HAP-1 (cell line): ENCODE measurements at regions not wholly inside any gene's neighbourhood (a gene's known extent, or its start where the extent isn't known, plus 50 kb on each side); places are given as distances from the start of the nearest gene placed in this dataset.
A peak's percentile ranks its signal among the peaks of the same experiment; 100 is the strongest.

ENCODE experiments used
- DNase-seq, 2 experiments: peaks; one replicate each; pipeline ENCODE4 v3.0.0-alpha.2; 2016 to 2020; ENCODE audit warnings: low spot score in 2 of 2
- H3K27me3 ChIP-seq: fragments of 250-450 bp; sonication (Bioruptor Pico); 2 replicates; pipeline ENCODE4 v1.5.1; 2020; ENCODE audit warnings: low read depth, mild to moderate bottlenecking, moderate library complexity
- H3K36me3 ChIP-seq: fragments of 250-450 bp; sonication (Bioruptor Pico); replicated peaks from 2 replicates; pipeline ENCODE4 v1.5.1; 2020; ENCODE audit warnings: mild to moderate bottlenecking
- H3K4me1 ChIP-seq: fragments of 250-450 bp; sonication (Bioruptor Pico); 2 replicates; pipeline ENCODE4 v1.5.1; 2020; ENCODE audit warnings: mild to moderate bottlenecking
- H3K4me3 ChIP-seq: fragments of 250-450 bp; sonication (Bioruptor Pico); 2 replicates; pipeline ENCODE4 v1.5.1; 2020; ENCODE audit warnings: mild to moderate bottlenecking, moderate library complexity
- H3K9me3 ChIP-seq: fragments of 250-450 bp; sonication (Bioruptor Pico); 2 replicates; pipeline ENCODE4 v1.5.1; 2020; ENCODE audit warnings: mild to moderate bottlenecking, moderate library complexity
- in situ Hi-C: fragments of 300-500 bp; cut with MboI; formaldehyde crosslinking; loops from 3 replicates; pipeline ENCODE4 v1.14.3; 2020; ENCODE audit warnings: low sequenced_read_pairs, inconsistent platforms, mixed read lengths

DNA sequence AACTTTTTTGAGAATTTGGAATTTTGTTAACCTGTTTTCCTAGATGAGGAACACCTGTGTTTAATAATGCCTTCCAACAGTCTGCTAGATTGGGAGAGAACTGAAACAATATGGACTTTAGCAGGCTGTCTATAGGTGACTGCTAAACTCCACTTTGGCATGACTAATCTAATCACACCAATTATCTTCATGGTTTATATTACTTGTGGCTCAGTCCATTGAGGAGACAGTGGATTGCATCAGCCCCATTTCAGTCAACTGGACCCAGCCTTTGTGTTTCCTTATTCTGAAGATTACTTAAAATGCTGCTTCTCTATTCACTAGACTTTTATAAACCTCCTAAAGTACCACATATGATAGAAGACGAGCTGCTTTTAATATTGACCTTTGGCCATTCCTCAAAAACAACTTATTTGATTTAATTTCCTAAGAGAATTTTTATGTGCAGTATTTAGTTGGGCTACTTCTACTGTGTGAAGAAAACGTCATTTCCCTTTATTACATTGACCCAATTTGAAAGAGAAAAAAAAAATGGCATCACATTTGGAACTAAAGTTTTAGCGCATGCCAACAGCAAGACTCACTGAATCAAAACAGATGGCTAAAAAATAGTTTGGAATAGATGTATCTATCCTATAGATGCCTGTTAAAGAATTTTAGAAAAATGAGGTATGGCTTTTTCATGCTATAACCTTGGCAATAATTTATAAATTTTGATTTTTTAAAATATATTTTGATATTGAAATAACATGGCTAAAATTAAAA, 295.8 kb downstream of the NDFIP2 start:
- H3K36me3 ChIP-seq = no peaks in the 10 kb centered on the region
- DNase-seq = no peak
- no peaks in the 10 kb centered on the region; the same call in 1 of the 2 replicates for H3K4me1 ChIP-seq
- in situ Hi-C loops = no loop called here
- H3K9me3 ChIP-seq = no peaks in the 10 kb centered on the region
- H3K27me3 ChIP-seq = no peaks in the 10 kb centered on the region
- H3K4me3 ChIP-seq = no peak overlapping the region

DNA sequence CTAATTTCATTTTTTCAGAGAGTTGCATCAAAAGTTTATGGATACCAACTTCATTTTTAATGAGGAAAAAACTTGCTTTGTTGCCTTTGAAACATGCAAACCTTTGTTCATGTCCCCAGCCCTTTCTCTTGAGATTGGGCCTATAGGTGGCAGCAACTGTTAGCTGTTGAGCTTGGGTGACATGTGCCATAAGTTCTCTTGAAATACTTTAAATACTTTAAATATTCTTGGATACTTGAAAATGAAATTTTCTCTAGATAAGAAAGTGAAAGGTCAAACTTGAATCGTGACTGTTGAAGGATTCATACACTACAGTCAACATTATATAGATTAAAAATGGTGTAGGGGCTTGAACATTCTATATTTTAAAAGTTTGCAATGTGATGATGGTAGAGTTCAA, 294.9 kb downstream of the NDFIP2 start:
- no peaks in the 10 kb centered on the region for H3K36me3 ChIP-seq
- no peak overlapping the region for H3K4me3 ChIP-seq
- in situ Hi-C loops = no loop called here
- no peaks in the 10 kb centered on the region; the same call in 1 of the 2 replicates for H3K4me1 ChIP-seq
- no peaks in the 10 kb centered on the region for H3K9me3 ChIP-seq
- H3K27me3 ChIP-seq = no peaks in the 10 kb centered on the region
- DNase-seq = peak; percentile 22 to 40

DNA sequence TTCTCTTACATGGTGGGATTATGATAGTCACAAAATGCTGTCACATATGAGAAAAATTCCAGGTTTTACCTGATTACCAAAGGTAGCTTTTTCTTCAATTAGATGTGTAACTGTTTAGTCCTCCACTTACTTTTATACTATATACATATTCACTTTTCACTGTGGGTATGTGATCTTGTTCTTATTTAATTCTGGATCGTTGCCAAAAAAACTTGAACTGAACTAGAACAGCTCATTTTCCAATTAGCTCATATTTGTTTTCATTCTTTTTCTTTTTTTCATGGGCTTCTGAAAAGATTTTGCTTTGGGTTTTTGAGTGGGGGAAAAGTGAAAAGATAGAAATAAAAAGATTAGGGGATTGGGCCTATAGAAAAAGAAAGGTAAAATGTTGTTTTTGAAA, 291.9 kb downstream of the NDFIP2 start:
- no peaks in the 10 kb centered on the region for H3K36me3 ChIP-seq
- H3K9me3 ChIP-seq = no peaks in the 10 kb centered on the region
- no peak overlapping the region for H3K4me3 ChIP-seq
- no peaks in the 10 kb centered on the region; the same call in 1 of the 2 replicates for H3K4me1 ChIP-seq
- no peaks in the 10 kb centered on the region for H3K27me3 ChIP-seq
- no peak for DNase-seq
- in situ Hi-C loops = no loop called here

DNA sequence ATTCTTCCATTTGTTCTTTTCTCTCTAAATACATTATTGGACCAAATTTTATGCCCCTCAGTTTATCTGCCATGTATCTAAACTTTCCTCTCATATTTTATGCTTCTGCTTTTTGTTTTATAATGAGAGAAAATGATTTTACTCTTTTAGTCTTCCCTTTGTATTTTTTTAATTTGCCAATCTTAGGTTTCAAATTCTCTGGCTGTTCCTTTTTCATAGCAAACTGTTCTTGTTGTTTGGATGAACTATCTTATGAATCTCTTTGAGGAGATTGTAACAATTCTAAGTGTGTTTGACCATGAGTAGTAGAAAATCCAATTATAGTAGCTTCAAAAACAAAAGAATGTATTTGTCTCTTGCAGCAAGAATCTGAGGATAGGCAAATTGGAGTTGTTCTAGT, 290.5 kb downstream of the NDFIP2 start:
- Histone ChIP-seq H3K27me3 (no peaks in the 10 kb centered on the region), H3K4me3 (no peak overlapping the region), H3K36me3 (no peaks in the 10 kb centered on the region), H3K4me1 (no peaks in the 10 kb centered on the region; the same call in 1 of the 2 replicates), H3K9me3 (no peaks in the 10 kb centered on the region)
- DNase-seq = no peak
- in situ Hi-C loops = no loop called here

DNA sequence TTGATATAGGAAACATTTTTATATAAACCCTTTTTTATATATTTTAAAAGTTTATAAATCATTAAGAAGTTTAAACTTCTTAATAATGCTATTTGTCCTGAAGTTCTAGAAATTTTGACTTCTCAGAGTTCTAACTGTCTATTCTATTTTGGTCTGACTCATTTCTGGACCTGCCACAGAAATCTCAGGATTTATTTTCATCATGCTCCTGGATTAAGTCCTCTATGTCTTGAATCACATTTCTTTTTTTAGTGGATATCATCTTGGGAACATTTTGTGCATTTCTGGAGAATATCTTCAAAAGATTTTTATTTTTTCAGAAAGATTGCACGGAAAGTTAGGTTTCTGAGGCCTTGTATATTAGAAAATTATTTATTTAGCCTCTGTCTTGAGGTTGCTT, 289.1 kb downstream of the NDFIP2 start:
- H3K27me3 ChIP-seq = no peaks in the 10 kb centered on the region
- no peak for DNase-seq
- no peaks in the 10 kb centered on the region for H3K9me3 ChIP-seq
- H3K4me3 ChIP-seq = no peak overlapping the region
- in situ Hi-C loops = no loop called here
- H3K36me3 ChIP-seq = no peaks in the 10 kb centered on the region
- H3K4me1 ChIP-seq = no peaks in the 10 kb centered on the region

DNA sequence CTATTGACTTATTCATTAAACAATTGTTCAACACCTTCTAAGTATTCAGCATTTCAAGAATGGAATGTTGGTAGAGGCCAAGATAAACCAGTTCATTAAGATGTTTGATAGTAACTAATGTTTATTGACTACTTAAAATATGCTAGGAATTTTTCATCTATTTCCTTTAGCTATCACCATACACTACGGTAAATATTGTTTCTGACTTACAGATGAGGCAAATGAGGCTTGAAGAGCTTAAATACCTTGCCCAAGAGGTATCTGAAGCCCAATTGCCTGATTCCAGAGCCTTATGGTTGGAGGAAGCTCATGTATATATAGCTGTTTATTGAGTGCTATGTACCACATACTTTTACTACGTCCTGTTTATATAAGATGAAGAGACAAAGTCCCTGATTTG, 286.2 kb downstream of the NDFIP2 start:
- in situ Hi-C loops = no loop called here
- Histone ChIP-seq H3K4me3 (no peak overlapping the region), H3K27me3 (no peaks in the 10 kb centered on the region), H3K36me3 (no peaks in the 10 kb centered on the region), H3K9me3 (no peaks in the 10 kb centered on the region), H3K4me1 (no peaks in the 10 kb centered on the region)
- DNase-seq = no peak

DNA sequence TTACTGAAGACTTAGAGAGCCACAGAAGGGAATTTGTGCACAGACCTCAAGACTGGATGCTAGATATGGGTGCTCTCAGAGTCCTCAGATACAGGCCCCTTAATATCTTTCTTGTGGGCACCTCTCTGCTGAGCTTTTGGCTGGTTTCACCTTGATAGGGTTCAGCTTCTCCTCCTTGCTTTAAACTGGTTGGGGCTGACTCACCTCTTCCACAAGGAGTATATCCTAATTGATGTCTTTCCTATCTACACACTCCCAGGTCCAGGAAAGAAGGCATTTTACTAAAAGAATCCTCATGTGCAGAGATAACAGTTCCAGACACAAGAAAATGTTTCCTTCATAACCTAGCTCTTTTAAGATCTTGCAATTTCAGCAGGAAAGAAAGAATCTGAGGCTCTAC, 284.4 kb downstream of the NDFIP2 start:
- in situ Hi-C loops = no loop called here
- H3K9me3 ChIP-seq = no peaks in the 10 kb centered on the region
- no peak overlapping the region for H3K4me3 ChIP-seq
- H3K27me3 ChIP-seq = no peaks in the 10 kb centered on the region
- H3K4me1 ChIP-seq = no peaks in the 10 kb centered on the region
- no peak for DNase-seq
- no peaks in the 10 kb centered on the region for H3K36me3 ChIP-seq

DNA sequence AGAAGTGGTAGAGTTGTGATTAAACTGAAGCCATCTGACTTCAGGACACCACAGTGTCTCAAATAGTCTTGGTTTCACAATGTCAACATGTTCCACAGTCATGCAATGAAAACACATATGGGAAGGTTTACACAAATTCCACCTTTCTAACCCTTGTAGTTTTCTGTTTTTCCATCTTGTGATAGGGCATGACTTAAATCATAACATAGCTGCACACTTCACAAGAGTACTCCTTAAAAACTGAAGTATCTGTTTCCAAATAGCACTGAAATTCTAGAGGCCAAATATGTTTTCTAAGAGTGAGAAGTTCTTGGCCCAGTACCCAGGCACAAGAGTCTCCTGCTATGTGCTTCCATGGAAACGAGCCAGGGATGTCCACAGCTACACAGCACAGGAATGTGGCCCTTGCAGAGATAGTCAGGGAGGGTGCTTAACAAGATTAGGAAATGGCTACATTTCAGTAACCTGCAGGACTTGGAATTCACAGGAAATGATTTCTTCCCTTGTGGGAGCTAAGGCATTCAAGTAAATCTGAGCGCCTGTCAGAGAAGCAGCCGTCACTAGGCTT, 269.1 kb downstream of the NDFIP2 start:
- H3K27me3 ChIP-seq = no peaks in the 10 kb centered on the region
- no peak for DNase-seq

DNA sequence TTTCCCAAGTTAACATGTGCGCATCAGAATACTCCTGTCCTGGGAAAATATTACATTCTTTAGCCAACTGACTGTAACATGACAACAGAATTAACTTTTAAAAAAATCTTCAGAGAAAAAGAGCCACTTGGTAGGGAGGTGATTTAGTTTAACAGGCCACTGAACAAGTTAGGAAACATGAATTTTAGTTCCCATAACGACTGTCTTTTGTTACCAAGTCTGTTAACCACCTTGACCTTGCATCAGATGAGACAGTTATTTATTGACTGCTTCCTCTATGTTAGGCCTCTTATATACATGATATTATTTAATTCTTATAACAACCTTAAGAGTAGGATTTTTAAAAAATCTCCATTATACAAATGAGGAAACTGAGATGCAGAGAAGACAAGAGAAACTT, 268.6 kb downstream of the NDFIP2 start:
- no peak for DNase-seq
- H3K9me3 ChIP-seq = no peaks in the 10 kb centered on the region; the same call in 1 of the 2 replicates

More for the DNA sequence above, 269.1 kb downstream of the NDFIP2 start:
- H3K36me3 ChIP-seq = no peaks in the 10 kb centered on the region
- in situ Hi-C loops = no loop called here
- no peak overlapping the region for H3K4me3 ChIP-seq
- H3K9me3 ChIP-seq = no peaks in the 10 kb centered on the region; the same call in 1 of the 2 replicates
- H3K4me1 ChIP-seq = no peaks in the 10 kb centered on the region

DNA sequence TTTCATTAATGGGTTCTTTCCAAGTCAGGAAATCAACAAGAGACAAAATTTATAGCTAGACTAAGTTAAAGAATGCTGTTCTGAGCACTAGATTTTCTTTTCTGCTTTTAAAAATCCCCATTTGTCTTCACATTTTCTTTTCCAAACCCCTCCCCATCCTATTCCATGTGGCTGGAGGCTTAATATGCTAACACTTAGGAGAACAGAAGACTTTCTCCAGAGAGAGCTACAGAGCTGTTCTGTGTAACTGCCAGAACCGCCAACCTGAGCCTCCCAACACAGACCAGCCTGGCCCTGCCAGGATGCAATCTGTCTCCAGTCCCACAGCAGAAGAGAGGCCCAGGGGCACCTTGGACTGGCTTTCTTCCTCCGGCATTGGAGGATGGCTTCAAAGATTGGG, 264.1 kb downstream of the NDFIP2 start:
- Histone ChIP-seq H3K4me1 (no peaks in the 10 kb centered on the region), H3K36me3 (no peaks in the 10 kb centered on the region), H3K9me3 (no peaks in the 10 kb centered on the region; the same call in 1 of the 2 replicates), H3K27me3 (no peaks in the 10 kb centered on the region), H3K4me3 (no peak overlapping the region)
- DNase-seq = no peak
- in situ Hi-C loops = no loop called here

More for the DNA sequence above, 268.6 kb downstream of the NDFIP2 start:
- Histone ChIP-seq H3K27me3 (no peaks in the 10 kb centered on the region), H3K4me3 (no peak overlapping the region), H3K36me3 (no peaks in the 10 kb centered on the region), H3K4me1 (no peaks in the 10 kb centered on the region)
- in situ Hi-C loops = no loop called here

DNA sequence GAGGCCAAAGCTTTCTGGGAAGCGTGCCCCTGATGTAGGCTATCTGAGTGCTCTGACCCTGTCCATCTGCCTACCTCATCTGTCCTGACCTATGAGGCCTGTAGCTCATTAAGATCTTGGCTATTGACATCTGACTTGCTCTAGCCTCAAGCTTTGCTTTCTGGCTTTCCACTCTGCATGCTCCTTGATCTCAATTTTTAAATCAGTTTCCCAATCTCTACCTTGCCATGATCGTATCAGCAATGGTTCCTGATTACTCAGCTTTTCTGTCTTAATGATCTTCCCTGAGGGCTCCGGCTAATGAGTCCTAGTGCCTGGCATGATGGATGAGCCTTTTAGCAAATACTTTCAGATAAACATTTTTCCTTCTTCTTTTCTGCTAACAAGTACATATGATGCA, 262.0 kb downstream of the NDFIP2 start:
- in situ Hi-C loops = no loop called here
- Histone ChIP-seq H3K9me3 (no peaks in the 10 kb centered on the region; the same call in 1 of the 2 replicates), H3K36me3 (no peaks in the 10 kb centered on the region), H3K4me1 (no peaks in the 10 kb centered on the region), H3K27me3 (no peaks in the 10 kb centered on the region), H3K4me3 (no peak overlapping the region)
- DNase-seq = no peak

DNA sequence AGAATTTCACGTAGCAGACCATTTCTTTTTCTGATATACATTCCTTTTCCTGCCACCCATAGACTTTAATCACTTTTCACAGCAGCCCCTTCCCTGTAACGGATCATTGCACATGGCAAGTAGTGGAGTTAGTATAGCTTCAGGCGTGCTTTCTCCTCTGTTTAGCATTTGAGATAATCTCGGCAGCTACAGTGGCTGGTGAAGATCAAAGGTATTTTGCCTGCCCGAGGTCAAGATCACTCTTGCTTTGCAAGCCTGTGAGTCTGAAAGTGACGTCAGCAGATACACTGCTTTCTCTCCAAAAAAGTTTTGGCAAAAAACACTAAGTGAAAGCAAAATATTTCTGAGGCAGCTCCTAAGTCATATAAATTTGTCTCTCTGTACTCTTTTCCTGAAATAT, 260.0 kb downstream of the NDFIP2 start:
- DNase-seq = no peak
- Histone ChIP-seq H3K36me3 (no peaks in the 10 kb centered on the region), H3K9me3 (no peaks in the 10 kb centered on the region), H3K27me3 (no peaks in the 10 kb centered on the region), H3K4me1 (no peaks in the 10 kb centered on the region), H3K4me3 (no peak overlapping the region)
- in situ Hi-C loops = no loop called here

DNA sequence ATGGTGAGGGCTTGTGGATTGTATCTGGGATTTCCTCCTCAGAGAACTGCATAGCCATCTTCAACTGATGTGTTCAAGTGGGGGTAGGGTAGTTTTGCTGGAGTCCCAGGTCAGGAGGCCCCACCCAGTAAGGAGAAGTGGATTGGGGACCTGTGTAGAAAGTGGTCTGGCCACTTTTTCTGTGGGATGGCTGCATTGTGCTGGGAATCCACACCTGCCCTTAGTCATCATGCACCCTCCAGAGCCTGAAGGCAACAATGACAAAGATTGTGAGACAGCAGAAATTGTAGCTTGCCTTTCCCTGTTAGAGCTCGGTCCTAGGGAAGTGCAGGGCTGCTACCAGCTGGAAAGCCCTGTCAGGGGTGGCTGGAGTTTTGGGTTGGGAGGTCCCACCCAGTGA, 255.4 kb downstream of the NDFIP2 start:
- in situ Hi-C loops = no loop called here
- Histone ChIP-seq H3K36me3 (no peaks in the 10 kb centered on the region), H3K9me3 (peaks cover 3% of the 10 kb centered on the region), H3K4me3 (no peak overlapping the region), H3K4me1 (no peaks in the 10 kb centered on the region), H3K27me3 (no peaks in the 10 kb centered on the region)
- no peak for DNase-seq

DNA sequence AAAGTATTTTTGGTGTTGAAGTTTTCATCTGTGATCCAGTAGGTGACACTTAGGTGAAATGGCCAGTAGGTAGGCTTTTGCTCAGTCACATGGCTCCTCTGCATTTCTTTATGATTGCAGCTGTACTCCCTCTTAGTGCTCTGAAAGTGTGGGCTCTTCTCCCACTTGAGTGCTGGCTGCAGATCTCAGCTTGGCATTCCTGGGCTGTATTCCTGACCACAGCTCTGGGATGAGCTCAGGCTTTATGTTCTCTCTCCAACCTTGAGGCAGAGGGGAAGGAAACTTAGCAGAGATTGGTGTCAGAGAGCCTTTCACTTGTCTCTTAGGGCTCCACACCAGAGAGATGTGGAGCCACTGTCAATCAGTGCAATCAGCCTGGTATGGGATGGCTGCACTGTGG, 254.3 kb downstream of the NDFIP2 start:
- Histone ChIP-seq H3K4me3 (no peak overlapping the region), H3K4me1 (no peaks in the 10 kb centered on the region), H3K27me3 (no peaks in the 10 kb centered on the region), H3K9me3 (peaks cover 6% of the 10 kb centered on the region), H3K36me3 (no peaks in the 10 kb centered on the region)
- in situ Hi-C loops = no loop called here
- DNase-seq = no peak
